GM12865 (cell line): ENCODE measurements at regions not wholly inside any gene's neighbourhood (a gene's known extent, or its start where the extent isn't known, plus 50 kb on each side); places are given as distances from the start of the nearest gene placed in this dataset.

ENCODE experiments used
- DNase-seq: peaks from one replicate; pipeline ENCODE4 v3.0.0; 2010; ENCODE audit warnings: low read depth
- H3K4me3 ChIP-seq: 2 replicates; pipeline ENCODE4 v1.5.1; 2011; ENCODE audit warnings: mild to moderate bottlenecking, low read depth, low read length, control low read depth
- CTCF ChIP-seq: IDR thresholded peaks from 2 replicates; pipeline ENCODE4 v1.5.1; 2011; ENCODE audit warnings: low read length, control low read depth, low read depth, inconsistent platforms; ENCODE audit not compliant: insufficient read depth; ENCODE audit errors: missing control alignments

DNA sequence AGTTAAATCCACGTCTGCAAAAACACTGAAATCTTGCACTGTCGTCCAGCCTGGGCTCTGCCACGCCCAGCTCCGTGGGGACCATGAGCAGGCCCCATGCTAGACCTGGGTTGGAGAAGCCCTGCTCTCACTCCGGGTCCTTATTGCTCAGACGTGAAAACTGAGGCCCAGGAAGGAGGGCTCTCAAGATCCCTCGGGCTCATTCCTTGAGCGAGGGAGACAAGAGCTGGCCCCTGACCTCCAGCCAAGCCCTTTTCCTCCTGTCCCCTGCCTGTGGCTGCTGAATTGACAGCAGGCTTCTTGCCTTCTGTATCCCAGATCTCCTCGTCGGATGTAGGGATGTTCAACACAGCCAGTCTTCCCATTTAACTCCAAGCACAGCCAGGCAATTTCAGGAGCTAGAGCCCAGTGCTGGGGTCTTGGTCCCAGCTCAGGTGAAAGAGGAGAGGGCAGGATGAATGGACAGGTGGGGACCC is 109.5 kb downstream of the CPZ start:
- no peak overlapping the region for H3K4me3 ChIP-seq
- TF ChIP-seq CTCF: no peak
- DNase-seq: no peak

DNA sequence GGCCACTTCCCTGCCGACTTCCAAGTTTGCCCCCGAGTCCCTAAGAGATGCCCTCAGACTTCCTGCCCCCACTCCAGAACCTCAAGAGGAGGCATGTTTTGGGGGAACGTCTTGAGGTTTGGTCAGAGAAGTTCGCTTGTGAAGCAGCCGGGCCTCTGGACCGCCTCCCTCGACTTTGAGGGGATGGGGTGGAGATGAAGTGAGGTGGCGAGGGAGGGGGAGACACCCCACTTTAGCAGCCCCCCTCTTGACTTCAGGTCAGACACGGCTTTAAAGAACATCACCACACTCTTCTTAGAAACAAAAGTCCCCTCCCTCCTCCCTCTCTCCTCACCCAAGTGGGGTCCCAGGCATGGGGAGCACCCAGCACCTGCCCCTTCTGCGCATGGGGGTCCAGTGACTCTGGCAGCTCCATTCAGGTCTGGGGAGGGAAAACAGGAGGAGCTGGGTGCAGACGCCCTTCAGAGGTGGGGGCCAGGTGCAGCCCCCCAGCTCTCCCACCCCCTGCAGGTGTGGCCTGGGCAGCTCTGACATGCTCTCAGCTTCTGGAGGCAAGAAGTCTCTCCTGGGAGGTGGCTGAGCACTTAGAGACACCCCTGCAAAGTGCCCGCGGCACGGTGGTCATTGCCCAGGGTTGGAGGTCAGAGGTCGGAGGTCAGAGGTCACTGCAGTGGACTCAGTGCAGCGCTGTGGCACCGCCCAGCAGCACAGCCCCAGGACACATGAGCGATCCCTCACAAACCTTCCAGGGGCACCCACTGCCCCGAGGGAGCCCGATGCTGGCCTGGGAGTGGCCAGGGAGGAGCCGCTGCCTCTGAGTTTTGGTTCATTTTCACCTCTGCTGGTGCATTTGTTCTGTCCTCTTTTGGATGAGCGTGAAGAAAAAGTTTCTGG is 108.8 kb downstream of the CPZ start:
- no peak for DNase-seq
- no peak for TF ChIP-seq CTCF
- no peak overlapping the region for H3K4me3 ChIP-seq

GRCh38 chr4:8700531-8700930 is 108.0 kb downstream of the CPZ start:
- no peak overlapping the region for H3K4me3 ChIP-seq
- DNase-seq: no peak
- no peak for TF ChIP-seq CTCF

GRCh38 chr4:8699479-8700145 is 107.0 kb downstream of the CPZ start:
- DNase-seq: no peak
- H3K4me3 ChIP-seq: no peak overlapping the region

DNA sequence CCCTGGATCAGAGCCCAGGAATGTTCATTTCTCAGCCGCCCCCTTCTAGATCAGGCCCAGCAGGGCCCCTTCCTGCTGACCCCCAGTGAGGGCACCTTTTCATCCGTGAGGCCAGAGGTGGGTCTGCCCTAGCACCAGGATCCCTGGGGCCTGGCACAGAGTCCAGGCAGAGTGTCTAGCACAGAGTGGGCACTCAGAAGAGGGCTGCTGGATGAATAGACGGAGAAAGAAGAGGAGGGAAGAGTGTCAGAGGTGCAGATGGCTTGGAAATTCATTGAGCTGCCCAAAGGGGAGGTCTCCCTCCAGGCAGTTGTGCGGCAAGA is 106.5 kb downstream of the CPZ start:
- DNase-seq: no peak
- TF ChIP-seq CTCF: no peak
- no peak overlapping the region for H3K4me3 ChIP-seq

More at GRCh38 chr4:8699479-8700145, 107.0 kb downstream of the CPZ start:
- TF ChIP-seq CTCF: no peak

GRCh38 chr4:8698341-8699062 is 105.9 kb downstream of the CPZ start:
- no peak for TF ChIP-seq CTCF
- DNase-seq: no peak

More at GRCh38 chr4:8698341-8699062, 105.9 kb downstream of the CPZ start:
- no peak overlapping the region for H3K4me3 ChIP-seq
